Body of pancreas (tissue), 4 donors: ENCODE measurements at regions not wholly inside any gene's neighbourhood (a gene's known extent, or its start where the extent isn't known, plus 50 kb on each side); places are given as distances from the start of the nearest gene placed in this dataset.

Experiments used
- ATAC-seq: fragments of 150-250 bp; one replicate; pipeline ENCODE4 v1.9.1; 2016
- DNase-seq, 4 donors: peaks; one replicate each; pipeline ENCODE4 v3.0.0-alpha.2; 2019
- H3K27ac ChIP-seq, 4 donors: fragments of 200-600 bp; sonication (generic); 1 replicate in 3 of 4; 2 replicates in 1 of 4; pipeline versions ENCODE4 v1.5.1 to v1.6.1; 2016 to 2019; ENCODE audit warnings: mild to moderate bottlenecking in 1 of 4, mixed read lengths in 1 of 4, moderate library complexity in 1 of 4
- H3K27me3 ChIP-seq, 2 donors: fragments of 200-600 bp; sonication (generic); one replicate each; pipeline ENCODE4 v1.6.0; 2016; ENCODE audit warnings: mild to moderate bottlenecking in 1 of 2
- H3K36me3 ChIP-seq, 2 donors: fragments of 200-600 bp; sonication (generic); replicated peaks in 1 of 2; 2 replicates each; pipeline ENCODE4 v1.5.1; 2016; ENCODE audit warnings: low read depth in 2 of 2; ENCODE audit not compliant: insufficient read depth in 1 of 2
- H3K4me1 ChIP-seq: fragments of 200-600 bp; sonication (generic); one replicate; pipeline ENCODE4 v1.6.0; 2016
- H3K4me3 ChIP-seq, 2 donors: fragments of 200-600 bp; sonication (generic); 1 replicate in 1 of 2; 2 replicates in 1 of 2; pipeline ENCODE4 v1.5.1; 2016 to 2019
- H3K9me3 ChIP-seq, 3 donors: fragments of 200-600 bp; sonication (generic); 1 replicate in 2 of 3; 2 replicates in 1 of 3; pipeline ENCODE4 v1.5.1; 2016
- POLR2A ChIP-seq, 3 donors: fragments of 450-650 bp; IDR thresholded peaks; one replicate each; pipeline ENCODE4 v1.6.1; 2016; ENCODE audit warnings: antibody characterized with exemption in 3 of 3, mild to moderate bottlenecking in 2 of 3
- WGBS, 2 donors: methylation state at CpG; one replicate each; pipeline ENCODE4 v1.1.5; 2017; 5-methylcytosine and 5-hydroxymethylcytosine counted together
- intact Hi-C: fragments of 100-400 bp; cut with DNase I; formaldehyde crosslinking; loops from one replicate; pipeline ENCODE4 v1.15.1; 2023
- TF ChIP-seq, protein P1 (sequence below), 7 experiments: fragments of 450-650 bp in 4 of 7; fragments of 200-600 bp in 3 of 7; sonication (generic) in 3 of 7; IDR thresholded peaks; one replicate each; pipeline ENCODE4 v1.5.1; 2016 to 2019; ENCODE audit warnings: antibody characterized with exemption in 7 of 7

DNA sequence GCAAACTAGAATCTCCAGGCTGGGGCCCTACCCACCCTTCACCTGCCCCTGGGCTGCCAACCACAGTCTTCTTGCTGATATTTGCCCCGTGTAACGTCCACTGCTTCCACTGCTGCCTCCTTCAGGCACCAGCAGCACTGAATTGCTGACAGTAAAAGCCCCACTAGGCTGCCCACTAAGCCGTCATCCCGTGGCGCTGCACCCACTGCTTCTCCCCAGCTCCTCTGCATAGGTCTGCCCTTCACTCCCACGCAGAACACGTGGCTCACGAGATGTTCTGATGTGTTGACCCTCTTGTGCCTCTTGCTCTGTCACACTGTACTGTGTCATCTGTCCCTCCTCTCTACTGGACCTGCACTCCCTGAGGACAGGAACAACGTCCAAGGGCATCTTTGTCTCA, 86.3 kb upstream of the HIVEP1 start:
- Histone ChIP-seq H3K9me3 (no peaks in the 10 kb centered on the region), H3K4me3 (no peak overlapping the region), H3K27ac (no peak overlapping the region), H3K36me3 (no peaks in the 10 kb centered on the region), H3K27me3 (no peaks in the 10 kb centered on the region), H3K4me1 (no peaks in the 10 kb centered on the region)
- TF ChIP-seq POLR2A (IDR thresholded peaks at IDR 0.05): no peak
- TF ChIP-seq, protein P1, sequence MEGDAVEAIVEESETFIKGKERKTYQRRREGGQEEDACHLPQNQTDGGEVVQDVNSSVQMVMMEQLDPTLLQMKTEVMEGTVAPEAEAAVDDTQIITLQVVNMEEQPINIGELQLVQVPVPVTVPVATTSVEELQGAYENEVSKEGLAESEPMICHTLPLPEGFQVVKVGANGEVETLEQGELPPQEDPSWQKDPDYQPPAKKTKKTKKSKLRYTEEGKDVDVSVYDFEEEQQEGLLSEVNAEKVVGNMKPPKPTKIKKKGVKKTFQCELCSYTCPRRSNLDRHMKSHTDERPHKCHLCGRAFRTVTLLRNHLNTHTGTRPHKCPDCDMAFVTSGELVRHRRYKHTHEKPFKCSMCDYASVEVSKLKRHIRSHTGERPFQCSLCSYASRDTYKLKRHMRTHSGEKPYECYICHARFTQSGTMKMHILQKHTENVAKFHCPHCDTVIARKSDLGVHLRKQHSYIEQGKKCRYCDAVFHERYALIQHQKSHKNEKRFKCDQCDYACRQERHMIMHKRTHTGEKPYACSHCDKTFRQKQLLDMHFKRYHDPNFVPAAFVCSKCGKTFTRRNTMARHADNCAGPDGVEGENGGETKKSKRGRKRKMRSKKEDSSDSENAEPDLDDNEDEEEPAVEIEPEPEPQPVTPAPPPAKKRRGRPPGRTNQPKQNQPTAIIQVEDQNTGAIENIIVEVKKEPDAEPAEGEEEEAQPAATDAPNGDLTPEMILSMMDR (IDR thresholded peaks at IDR 0.05): no peak
- no peak for DNase-seq
- WGBS, 2 donors: 84 to 88% methylated on average over 9 of the region's 9 CpGs
- intact Hi-C loops: no loop called here
- no peak for ATAC-seq

DNA sequence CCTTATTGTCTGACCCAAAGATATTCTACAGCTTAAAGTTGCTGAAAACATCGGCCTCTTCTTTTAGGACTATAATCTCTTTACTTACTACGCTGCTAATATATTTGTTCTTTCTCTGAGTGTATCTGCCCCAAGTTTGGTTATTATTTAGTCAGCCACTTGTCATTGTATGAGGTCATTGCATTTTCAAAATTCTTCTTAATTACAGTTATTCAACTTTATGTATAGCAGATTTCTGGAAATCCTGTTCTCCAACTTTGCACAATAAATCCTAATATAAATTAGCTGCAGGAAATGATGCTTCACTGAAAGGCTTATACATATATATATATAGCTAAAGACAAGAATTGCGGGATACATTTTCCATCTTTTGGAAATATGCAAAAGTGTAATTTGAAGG, 88.5 kb upstream of the HIVEP1 start:
- Histone ChIP-seq H3K27ac (no peak overlapping the region), H3K9me3 (no peaks in the 10 kb centered on the region), H3K4me1 (no peaks in the 10 kb centered on the region), H3K27me3 (no peaks in the 10 kb centered on the region), H3K4me3 (no peak overlapping the region), H3K36me3 (no peaks in the 10 kb centered on the region)
- DNase-seq (no peak), ATAC-seq (no peak)
- intact Hi-C loops: no loop called here
- TF ChIP-seq, protein P1 (IDR thresholded peaks at IDR 0.05): no peak
- no peak for TF ChIP-seq POLR2A (IDR thresholded peaks at IDR 0.05)
- 95 to 97% methylated on average over 3 of the region's 3 CpGs for WGBS, 2 donors

DNA sequence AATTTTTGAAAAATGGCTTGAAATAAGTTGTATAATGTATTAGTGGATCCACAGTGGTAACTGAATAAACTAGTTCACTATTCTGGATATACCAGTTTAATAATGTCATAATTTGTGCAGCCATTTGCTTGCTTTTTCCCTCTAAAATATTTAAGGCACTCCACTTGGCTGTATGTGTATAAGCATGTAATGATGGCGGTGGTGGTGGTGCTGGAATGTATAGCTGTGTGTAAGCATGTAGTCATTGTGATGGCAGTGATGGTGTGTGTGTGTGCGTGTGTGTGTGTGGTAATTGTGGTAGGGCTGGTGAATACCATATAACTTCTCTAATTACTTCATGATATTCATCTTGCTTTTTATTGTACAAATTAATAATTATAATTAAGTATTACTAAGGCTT, 89.2 kb upstream of the HIVEP1 start:
- WGBS, 2 donors: 98 to 100% methylated on average over 2 of the region's 2 CpGs
- ATAC-seq (no peak), DNase-seq (no peak)
- H3K4me3 ChIP-seq: no peak overlapping the region
- H3K9me3 ChIP-seq: no peaks in the 10 kb centered on the region
- H3K27me3 ChIP-seq: no peaks in the 10 kb centered on the region
- no peaks in the 10 kb centered on the region for H3K36me3 ChIP-seq
- intact Hi-C loops: no loop called here
- H3K27ac ChIP-seq: no peak overlapping the region
- H3K4me1 ChIP-seq: no peaks in the 10 kb centered on the region
- TF ChIP-seq, protein P1 (IDR thresholded peaks at IDR 0.05): no peak
- TF ChIP-seq POLR2A (IDR thresholded peaks at IDR 0.05): no peak

DNA sequence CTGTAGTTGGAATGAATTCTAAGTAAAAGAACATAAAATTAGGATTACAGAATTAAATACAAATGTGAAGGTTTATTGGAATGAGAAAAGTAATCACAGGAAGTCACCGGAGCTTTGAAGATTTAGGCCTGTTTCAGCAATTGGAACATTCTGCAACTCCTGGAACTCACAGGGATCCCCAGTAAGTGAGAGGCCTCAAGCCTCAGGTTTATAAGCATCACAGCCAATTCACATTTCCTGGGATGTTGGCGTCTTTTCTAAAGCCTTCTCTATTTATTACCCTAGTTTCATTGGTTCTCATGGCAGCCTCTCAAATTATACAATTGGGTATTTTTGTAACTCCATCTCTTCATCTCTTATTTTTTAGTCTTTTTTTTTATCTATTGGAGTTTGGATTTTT, 90.4 kb upstream of the HIVEP1 start:
- Histone ChIP-seq H3K4me3 (no peak overlapping the region), H3K4me1 (no peaks in the 10 kb centered on the region), H3K27me3 (no peaks in the 10 kb centered on the region), H3K27ac (no peak overlapping the region), H3K36me3 (no peaks in the 10 kb centered on the region), H3K9me3 (no peaks in the 10 kb centered on the region)
- 86 to 94% methylated on average over 2 of the region's 2 CpGs for WGBS, 2 donors
- intact Hi-C loops: no loop called here
- DNase-seq: no peak
- TF ChIP-seq, protein P1 (IDR thresholded peaks at IDR 0.05): no peak
- no peak for TF ChIP-seq POLR2A (IDR thresholded peaks at IDR 0.05)
- no peak for ATAC-seq

DNA sequence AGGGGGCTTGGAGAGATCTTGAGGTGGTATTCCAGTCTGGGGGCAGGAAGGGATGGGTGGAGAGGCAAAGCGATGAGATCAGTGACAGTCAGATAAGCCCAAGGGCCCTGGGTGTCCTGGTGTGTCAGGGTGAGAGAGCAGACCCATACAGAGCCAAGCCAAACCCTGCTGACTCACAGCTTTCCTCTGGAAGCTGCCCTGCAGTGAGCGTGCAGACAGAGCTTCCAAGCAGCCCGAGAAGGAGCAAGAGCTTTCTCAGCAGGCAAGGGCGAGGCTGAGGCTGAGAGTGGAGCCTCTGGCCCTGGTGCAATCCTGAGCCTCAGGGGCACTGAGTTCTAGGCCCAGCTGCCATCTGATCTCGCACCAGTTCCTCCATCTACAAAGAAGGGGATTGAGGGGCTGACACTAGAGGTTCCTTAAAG, 91.1 kb upstream of the HIVEP1 start:
- Histone ChIP-seq H3K36me3 (no peaks in the 10 kb centered on the region), H3K9me3 (no peaks in the 10 kb centered on the region), H3K27ac (no peak overlapping the region), H3K27me3 (no peaks in the 10 kb centered on the region), H3K4me1 (no peaks in the 10 kb centered on the region), H3K4me3 (no peak overlapping the region)
- ATAC-seq (peak; percentile 27), DNase-seq (peak in 2 of 4 donors; percentile 16 to 33)
- intact Hi-C loops: no loop called here
- TF ChIP-seq, protein P1 (IDR thresholded peaks at IDR 0.05): no peak
- TF ChIP-seq POLR2A (IDR thresholded peaks at IDR 0.05): no peak
- WGBS, 2 donors: 69 to 79% methylated on average over 4 to 5 of the region's 5 CpGs
